ENCODE measurements at regions not wholly inside any gene's neighbourhood (a gene's known extent, or its start where the extent isn't known, plus 50 kb on each side); places are given as distances from the start of the nearest gene placed in this dataset.

DNA sequence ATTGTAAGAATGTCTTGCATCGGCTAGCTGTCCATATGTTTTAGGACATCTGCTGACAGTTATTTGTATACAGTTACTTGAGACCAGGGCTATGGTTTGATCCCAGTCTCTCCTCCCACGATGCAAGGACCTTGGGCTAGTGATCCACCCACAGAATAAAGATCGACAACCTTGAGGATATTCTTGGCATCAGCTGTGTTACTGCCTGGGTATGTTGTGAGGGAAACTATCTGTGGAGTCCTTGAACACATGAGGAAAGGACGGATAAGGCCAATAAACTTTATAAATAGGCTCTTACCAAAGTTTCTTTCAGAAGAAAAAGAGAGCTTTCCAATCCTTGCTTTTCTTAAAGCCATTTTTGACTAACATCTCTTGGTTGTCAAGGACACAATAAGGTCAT lies 70.8 kb upstream of the HEY2 start:
- no peak for TF ChIP-seq EP300 (IDR thresholded peaks at IDR 0.05)
- TF ChIP-seq, protein P1, sequence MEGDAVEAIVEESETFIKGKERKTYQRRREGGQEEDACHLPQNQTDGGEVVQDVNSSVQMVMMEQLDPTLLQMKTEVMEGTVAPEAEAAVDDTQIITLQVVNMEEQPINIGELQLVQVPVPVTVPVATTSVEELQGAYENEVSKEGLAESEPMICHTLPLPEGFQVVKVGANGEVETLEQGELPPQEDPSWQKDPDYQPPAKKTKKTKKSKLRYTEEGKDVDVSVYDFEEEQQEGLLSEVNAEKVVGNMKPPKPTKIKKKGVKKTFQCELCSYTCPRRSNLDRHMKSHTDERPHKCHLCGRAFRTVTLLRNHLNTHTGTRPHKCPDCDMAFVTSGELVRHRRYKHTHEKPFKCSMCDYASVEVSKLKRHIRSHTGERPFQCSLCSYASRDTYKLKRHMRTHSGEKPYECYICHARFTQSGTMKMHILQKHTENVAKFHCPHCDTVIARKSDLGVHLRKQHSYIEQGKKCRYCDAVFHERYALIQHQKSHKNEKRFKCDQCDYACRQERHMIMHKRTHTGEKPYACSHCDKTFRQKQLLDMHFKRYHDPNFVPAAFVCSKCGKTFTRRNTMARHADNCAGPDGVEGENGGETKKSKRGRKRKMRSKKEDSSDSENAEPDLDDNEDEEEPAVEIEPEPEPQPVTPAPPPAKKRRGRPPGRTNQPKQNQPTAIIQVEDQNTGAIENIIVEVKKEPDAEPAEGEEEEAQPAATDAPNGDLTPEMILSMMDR (IDR thresholded peaks at IDR 0.05): no peak
